Adrenal gland (tissue), 9 donors: ENCODE measurements at regions not wholly inside any gene's neighbourhood (a gene's known extent, or its start where the extent isn't known, plus 50 kb on each side); places are given as distances from the start of the nearest gene placed in this dataset.

ENCODE experiments used
- DNase-seq, 7 donors: peaks; one replicate each; pipeline ENCODE4 v3.0.0-alpha.2; 2019 to 2020
- H3K27ac ChIP-seq, 5 donors: fragments of 200-600 bp; sonication (generic) in 4 of 5; 1 replicate in 3 of 5; 2 replicates in 2 of 5; pipeline versions ENCODE4 v1.5.1 to v1.8.0; 2016 to 2020; ENCODE audit warnings: mild to moderate bottlenecking in 1 of 5
- H3K27me3 ChIP-seq: fragments of 200-600 bp; 2 replicates; pipeline ENCODE4 v1.8.0; 2021
- H3K36me3 ChIP-seq, 2 donors: fragments of 200-600 bp; replicated peaks in 1 of 2; 1 replicate in 1 of 2; 2 replicates in 1 of 2; pipeline versions ENCODE4 v1.5.1 to v1.8.0; 2018 to 2022
- H3K4me1 ChIP-seq, 2 donors: fragments of 200-600 bp; replicated peaks in 1 of 2; 1 replicate in 1 of 2; 2 replicates in 1 of 2; pipeline versions ENCODE4 v1.5.1 to v1.8.0; 2018 to 2021
- H3K4me3 ChIP-seq, 4 donors: fragments of 200-600 bp; sonication (generic) in 3 of 4; one replicate each; pipeline ENCODE4 v1.5.1; 2016 to 2018
- H3K9me3 ChIP-seq, 3 donors: fragments of 200-600 bp; sonication (generic) in 1 of 3; replicated peaks in 1 of 3; 1 replicate in 2 of 3; 2 replicates in 1 of 3; pipeline versions ENCODE4 v1.5.1 to v1.8.0; 2016 to 2021
- CTCF ChIP-seq, 6 experiments: fragments of 450-650 bp in 4 of 6; fragments of 200-600 bp in 2 of 6; sonication (generic) in 1 of 6; IDR thresholded peaks; 1 replicate in 5 of 6; 2 replicates in 1 of 6; pipeline versions ENCODE4 v1.5.1 to v1.8.0; 2016 to 2021; ENCODE audit warnings: antibody characterized with exemption in 6 of 6, mild to moderate bottlenecking in 2 of 6, moderate library complexity in 1 of 6
- POLR2A ChIP-seq, 2 donors: fragments of 450-650 bp; IDR thresholded peaks; one replicate each; pipeline ENCODE4 v1.6.1; 2017; ENCODE audit warnings: antibody characterized with exemption in 2 of 2, mild to moderate bottlenecking in 2 of 2, moderate library complexity in 1 of 2
- WGBS, 4 donors: extraction: QIAGEN DNeasy Blood & Tissue Kit in 2 of 4; methylation state at CpG; one replicate each; pipeline versions ENCODE4 v1.1.5 to v1.1.7; 2013 to 2017; 5-methylcytosine and 5-hydroxymethylcytosine counted together
- intact Hi-C, 2 donors: fragments of 100-400 bp; cut with DNase I; formaldehyde crosslinking; loops; one replicate each; pipeline versions ENCODE4 v1.14.1 to v1.15.0; 2022 to 2023
- donor health status: healthy with polysubstance abuse.
- donor health status: Bipolar disorder and iron deficiency.
- donor health status: DM: yes; HTN: yes; CAD: no.
- donor health status: DM: no; HTN: no; CAD: no.
- donor health status: DM: no; HTN: no; CAD: no.

GRCh38 chr4:89574176-89574575 lies 262.8 kb downstream of the SNCA start:
- 94 to 100% (median 99%) methylated on average over 1 of the region's 1 CpG for WGBS, 4 donors

GRCh38 chr4:89573656-89574055 lies 263.3 kb downstream of the SNCA start:
- H3K4me1 ChIP-seq = no peaks in the 10 kb centered on the region
- TF ChIP-seq CTCF (IDR thresholded peaks at IDR 0.05) = no peak
- TF ChIP-seq POLR2A (IDR thresholded peaks at IDR 0.05) = no peak
- no peak for DNase-seq
- H3K4me3 ChIP-seq = no peak overlapping the region
- no peaks in the 10 kb centered on the region for H3K9me3 ChIP-seq
- no peak overlapping the region for H3K27ac ChIP-seq
- intact Hi-C loops = no loop called here
- WGBS, 4 donors = 63 to 89% (median 82%) methylated on average over 1 of the region's 1 CpG
- no peaks in the 10 kb centered on the region for H3K27me3 ChIP-seq
- no peaks in the 10 kb centered on the region for H3K36me3 ChIP-seq

More at GRCh38 chr4:89574176-89574575, 262.8 kb downstream of the SNCA start:
- H3K4me3 ChIP-seq = no peak overlapping the region
- H3K9me3 ChIP-seq = no peaks in the 10 kb centered on the region
- H3K4me1 ChIP-seq = no peaks in the 10 kb centered on the region
- DNase-seq = no peak
- no peaks in the 10 kb centered on the region for H3K27me3 ChIP-seq
- no peak for TF ChIP-seq POLR2A (IDR thresholded peaks at IDR 0.05)
- no peak for TF ChIP-seq CTCF (IDR thresholded peaks at IDR 0.05)
- intact Hi-C loops = no loop called here
- H3K27ac ChIP-seq = no peak overlapping the region
- no peaks in the 10 kb centered on the region for H3K36me3 ChIP-seq

- H3K36me3 ChIP-seq = no peaks in the 10 kb centered on the region
- no peak for TF ChIP-seq CTCF (IDR thresholded peaks at IDR 0.05)
- no peak for TF ChIP-seq POLR2A (IDR thresholded peaks at IDR 0.05)
- H3K9me3 ChIP-seq = no peaks in the 10 kb centered on the region
- 53 to 77% (median 67%) methylated on average over 2 of the region's 2 CpGs for WGBS, 4 donors
- no peaks in the 10 kb centered on the region for H3K4me1 ChIP-seq
- DNase-seq = no peak
- no peaks in the 10 kb centered on the region for H3K27me3 ChIP-seq
- H3K27ac ChIP-seq = no peak overlapping the region
- no peak overlapping the region for H3K4me3 ChIP-seq
- intact Hi-C loops = no loop called here
Observed at GRCh38 chr4:89572224-89572858, 264.6 kb downstream of the SNCA start.

GRCh38 chr4:89570931-89571330 lies 263.3 kb upstream of the GPRIN3 start:
- Histone ChIP-seq H3K27ac (no peak overlapping the region), H3K27me3 (no peaks in the 10 kb centered on the region), H3K4me3 (no peak overlapping the region), H3K9me3 (no peaks in the 10 kb centered on the region), H3K36me3 (no peaks in the 10 kb centered on the region), H3K4me1 (no peaks in the 10 kb centered on the region)
- no peak for TF ChIP-seq CTCF (IDR thresholded peaks at IDR 0.05)
- no peak for TF ChIP-seq POLR2A (IDR thresholded peaks at IDR 0.05)
- intact Hi-C loops = no loop called here
- WGBS, 4 donors = 48 to 70% (median 58%) methylated on average over 1 of the region's 1 CpG
- DNase-seq = no peak
